SH-SY5Y (cell line): ENCODE measurements at regions not wholly inside any gene's neighbourhood (a gene's known extent, or its start where the extent isn't known, plus 50 kb on each side); places are given as distances from the start of the nearest gene placed in this dataset.

ENCODE experiments used
- GATA2 ChIP-seq: IDR thresholded peaks from 2 replicates; pipeline ENCODE4 v1.6.1; 2011; ENCODE audit warnings: mild to moderate bottlenecking, low read depth, low read length
- GATA3 ChIP-seq: IDR thresholded peaks from 2 replicates; pipeline ENCODE4 v1.6.1; 2011; ENCODE audit warnings: low read depth, mild to moderate bottlenecking, low read length, moderate library complexity

GRCh38 chr6:28758818-28759235 is 165.0 kb downstream of the TRIM27 start:
- no peak for TF ChIP-seq GATA3
- TF ChIP-seq GATA2 = no peak
